ENCODE measurements at regions not wholly inside any gene's neighbourhood (a gene's known extent, or its start where the extent isn't known, plus 50 kb on each side); places are given as distances from the start of the nearest gene placed in this dataset.

DNA sequence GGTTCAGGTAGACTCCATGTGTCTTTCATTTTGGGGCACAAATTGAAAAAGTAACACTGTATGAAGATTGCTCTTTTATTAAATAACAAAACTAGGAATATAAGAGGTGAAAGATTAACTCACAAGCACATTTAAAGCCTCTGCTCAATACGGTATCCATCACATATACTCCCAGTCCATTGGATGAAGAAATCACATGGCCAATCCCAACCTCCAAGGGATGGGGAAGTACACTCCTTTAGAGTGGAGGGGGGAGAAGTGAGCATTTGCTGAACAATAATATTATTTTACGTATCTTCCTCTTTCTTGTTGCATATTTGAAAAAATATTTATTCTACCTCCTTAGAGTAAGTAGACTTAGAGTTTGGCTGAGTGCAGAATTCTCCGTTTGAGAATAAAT is 316.5 kb downstream of the LMX1A start:
- no peaks in the 10 kb centered on the region for H3K36me3 ChIP-seq (ENCODE audit: control insufficient read depth in 2 of 2, extremely low read depth in 1 of 2, insufficient read depth in 2 of 2, low read length in 2 of 2)
- no TSS peak for BruUV-seq (replicated peaks)
- dilution Hi-C loops (cut with MboI; ENCODE audit: extremely low pct_ligation_motif_present, low sequenced_read_pairs) (no loop called here), intact Hi-C loops (cut with micrococcal nuclease) (no loop called here)
- no peak overlapping the region for H3K4me3 ChIP-seq (replicated peaks in 1 of 3; ENCODE audit: insufficient read depth in 1 of 3, low read depth in 1 of 3, low read length in 3 of 3)
- H3K27me3 ChIP-seq (ENCODE audit: control insufficient read depth in 2 of 2, insufficient read depth in 2 of 2, low read length in 2 of 2): no peaks in the 10 kb centered on the region
- H3K4me1 ChIP-seq (ENCODE audit: control insufficient read depth, extremely low read depth, insufficient read depth, low read length): no peaks in the 10 kb centered on the region
- no peaks in the 10 kb centered on the region for H3K9me1 ChIP-seq (replicated peaks; ENCODE audit: control insufficient read depth, extremely low read depth, insufficient read depth, low read length)
- no peak overlapping the region for H3K4me2 ChIP-seq (ENCODE audit: insufficient read depth, low read length)
- H4K20me1 ChIP-seq (replicated peaks; ENCODE audit: control insufficient read depth, extremely low read depth, insufficient read depth, low read length): no peaks in the 10 kb centered on the region
- TF ChIP-seq FOS (IDR thresholded peaks at IDR 0.05; ENCODE audit: borderline replicate concordance, insufficient read depth, low read length): no peak
- no peak for TF ChIP-seq POLR2AphosphoS5 (IDR thresholded peaks at IDR 0.05; ENCODE audit: insufficient read depth, low read depth, low read length)
- TF ChIP-seq, protein P1, sequence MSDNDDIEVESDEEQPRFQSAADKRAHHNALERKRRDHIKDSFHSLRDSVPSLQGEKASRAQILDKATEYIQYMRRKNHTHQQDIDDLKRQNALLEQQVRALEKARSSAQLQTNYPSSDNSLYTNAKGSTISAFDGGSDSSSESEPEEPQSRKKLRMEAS (IDR thresholded peaks at IDR 0.05; ENCODE audit: insufficient read depth, insufficient read length): no peak
- no peak for TF ChIP-seq MYC (IDR thresholded peaks at IDR 0.05; ENCODE audit: low read depth, low read length)
- no peak for TF ChIP-seq JUN (IDR thresholded peaks at IDR 0.05; ENCODE audit: borderline replicate concordance, insufficient read depth, insufficient read length, low read depth)
- TF ChIP-seq, protein P2, sequence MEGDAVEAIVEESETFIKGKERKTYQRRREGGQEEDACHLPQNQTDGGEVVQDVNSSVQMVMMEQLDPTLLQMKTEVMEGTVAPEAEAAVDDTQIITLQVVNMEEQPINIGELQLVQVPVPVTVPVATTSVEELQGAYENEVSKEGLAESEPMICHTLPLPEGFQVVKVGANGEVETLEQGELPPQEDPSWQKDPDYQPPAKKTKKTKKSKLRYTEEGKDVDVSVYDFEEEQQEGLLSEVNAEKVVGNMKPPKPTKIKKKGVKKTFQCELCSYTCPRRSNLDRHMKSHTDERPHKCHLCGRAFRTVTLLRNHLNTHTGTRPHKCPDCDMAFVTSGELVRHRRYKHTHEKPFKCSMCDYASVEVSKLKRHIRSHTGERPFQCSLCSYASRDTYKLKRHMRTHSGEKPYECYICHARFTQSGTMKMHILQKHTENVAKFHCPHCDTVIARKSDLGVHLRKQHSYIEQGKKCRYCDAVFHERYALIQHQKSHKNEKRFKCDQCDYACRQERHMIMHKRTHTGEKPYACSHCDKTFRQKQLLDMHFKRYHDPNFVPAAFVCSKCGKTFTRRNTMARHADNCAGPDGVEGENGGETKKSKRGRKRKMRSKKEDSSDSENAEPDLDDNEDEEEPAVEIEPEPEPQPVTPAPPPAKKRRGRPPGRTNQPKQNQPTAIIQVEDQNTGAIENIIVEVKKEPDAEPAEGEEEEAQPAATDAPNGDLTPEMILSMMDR (IDR thresholded peaks at IDR 0.05; ENCODE audit: extremely low read depth in 1 of 2, insufficient read depth in 1 of 2, low read depth in 1 of 2, low read length in 2 of 2): no peak
- no peak for TF ChIP-seq POLR2A (IDR thresholded peaks at IDR 0.05; ENCODE audit: low read depth, low read length)
- TF ChIP-seq GATA2 (IDR thresholded peaks at IDR 0.05; ENCODE audit: insufficient read depth, insufficient read length, low read depth, low read length): no peak
- no peak for TF ChIP-seq EZH2 (IDR thresholded peaks at IDR 0.05; ENCODE audit: borderline replicate concordance, low read depth, low read length, severe bottlenecking)
- no peak for DNase-seq (ENCODE audit: low read depth, low spot score)
- no peaks in the 10 kb centered on the region for H3K9me3 ChIP-seq (replicated peaks; ENCODE audit: control insufficient read depth, insufficient read depth, low read length)
- POLR2A ChIA-PET: no interaction called here
- CTCF ChIA-PET: no interaction called here
- H3K27ac ChIP-seq (ENCODE audit: insufficient read depth, low read depth, low read length): no peak overlapping the region
- H3K9ac ChIP-seq (replicated peaks; ENCODE audit: extremely low read depth, insufficient read depth, low read length): no peak overlapping the region
- no peak for FAIRE-seq
- no peaks in the 10 kb centered on the region for H3K79me2 ChIP-seq (ENCODE audit: control insufficient read depth, insufficient read depth, low read length)
- H2AFZ ChIP-seq (ENCODE audit: low read depth, low read length): no peak overlapping the region

All from endothelial cell of umbilical vein (primary cell).